HG03439 (cell line): ENCODE measurements at regions not wholly inside any gene's neighbourhood (a gene's known extent, or its start where the extent isn't known, plus 50 kb on each side); places are given as distances from the start of the nearest gene placed in this dataset.

Experiments
- ATAC-seq: cut with Tn5 transposase; IDR thresholded peaks from one replicate; pipeline ENCODE4 v1.9.1; 2021; ENCODE audit warnings: mild to moderate bottlenecking, moderate library complexity; ENCODE audit not compliant: unreplicated experiment

DNA sequence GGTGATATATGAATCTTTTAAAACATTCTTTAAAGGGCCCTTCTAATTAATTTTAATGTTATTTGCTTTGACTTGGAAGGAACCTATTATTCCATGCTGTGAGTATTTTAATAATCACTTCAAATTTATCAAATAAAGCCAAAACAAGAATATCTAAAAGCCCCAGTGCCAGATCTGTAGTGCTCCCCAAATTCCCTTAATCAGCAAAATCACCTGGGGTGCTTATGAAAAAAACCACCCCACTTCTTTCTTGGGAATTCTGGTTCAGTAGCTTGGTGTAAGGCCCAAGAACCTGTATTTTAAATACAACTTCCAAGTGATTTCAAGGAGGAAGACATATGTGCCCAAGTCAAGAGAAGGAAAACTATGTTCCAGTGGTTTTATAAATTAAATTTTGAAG, 202.4 kb upstream of the OSR1 start:
- no peak for ATAC-seq

DNA sequence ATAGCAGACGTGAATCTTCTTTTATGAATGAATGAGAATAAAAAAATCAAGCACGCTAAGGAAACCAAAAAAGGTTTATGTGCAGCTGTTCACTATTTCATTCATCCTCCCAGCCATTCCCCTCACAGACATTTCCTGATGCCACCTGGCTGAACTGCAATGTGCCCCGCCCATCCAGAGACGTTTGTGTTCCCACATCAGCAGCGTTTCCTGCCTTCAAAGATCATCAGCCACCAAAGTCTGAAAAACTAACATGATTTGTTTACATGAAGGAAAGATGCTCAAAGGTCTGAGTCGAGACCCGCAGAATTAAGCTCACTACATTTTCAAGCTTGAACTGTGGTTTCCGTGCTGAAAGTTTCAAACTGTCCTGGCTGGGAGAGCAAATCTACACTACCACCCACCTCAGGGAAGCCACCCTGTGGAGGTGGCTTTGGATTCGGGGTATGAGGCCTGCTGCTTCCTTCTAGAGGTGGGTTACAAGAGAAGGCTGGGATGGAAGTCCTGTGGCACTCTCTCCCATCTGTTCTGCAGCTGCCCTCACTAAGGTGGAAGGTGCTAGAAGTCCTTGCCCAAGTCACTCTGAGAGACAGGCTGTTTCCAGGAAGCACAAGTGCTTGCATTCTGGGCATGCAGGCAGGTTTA, 201.3 kb upstream of the OSR1 start:
- no peak for ATAC-seq

DNA sequence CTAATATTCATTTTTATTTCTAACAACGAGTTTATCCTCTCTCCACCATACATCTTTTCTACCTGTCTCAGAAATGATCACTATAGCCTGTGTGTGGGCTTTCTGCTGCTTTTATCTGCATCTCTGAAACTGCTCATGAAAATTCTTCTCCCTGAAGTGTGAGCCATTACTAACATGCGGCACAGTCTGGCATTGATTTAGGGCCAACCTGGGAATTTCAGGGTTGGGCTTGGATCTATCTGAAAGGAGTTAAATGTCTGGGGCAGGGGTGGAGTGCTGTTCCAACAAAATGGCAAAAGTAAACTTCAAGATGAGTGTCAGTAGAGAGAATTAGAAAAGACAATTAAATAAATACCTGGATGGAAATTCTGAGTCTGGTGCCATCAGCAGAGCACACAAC, 198.2 kb upstream of the OSR1 start:
- no peak for ATAC-seq

GRCh38 chr2:19554520-19554919, 196.1 kb upstream of the OSR1 start:
- no peak for ATAC-seq

DNA sequence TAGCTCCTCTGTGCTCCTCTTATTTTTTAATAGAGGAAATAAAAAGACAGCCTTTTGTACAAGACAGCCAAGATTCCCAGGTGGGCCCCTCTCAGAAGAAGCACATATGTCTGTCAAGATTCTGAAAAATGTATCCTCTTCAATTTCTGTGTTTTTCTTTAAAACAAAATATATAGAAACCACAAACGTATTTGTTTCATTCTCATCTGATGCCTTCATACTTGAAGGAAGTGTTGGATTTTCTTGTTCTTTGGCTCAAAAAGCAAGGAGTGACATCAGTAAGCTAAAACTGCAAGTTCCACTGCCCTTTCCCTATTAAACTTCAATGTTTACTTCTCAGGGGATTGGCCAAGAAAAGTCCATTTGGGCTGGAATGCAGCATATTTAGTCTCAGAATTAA, 193.8 kb upstream of the OSR1 start:
- ATAC-seq = no peak

DNA sequence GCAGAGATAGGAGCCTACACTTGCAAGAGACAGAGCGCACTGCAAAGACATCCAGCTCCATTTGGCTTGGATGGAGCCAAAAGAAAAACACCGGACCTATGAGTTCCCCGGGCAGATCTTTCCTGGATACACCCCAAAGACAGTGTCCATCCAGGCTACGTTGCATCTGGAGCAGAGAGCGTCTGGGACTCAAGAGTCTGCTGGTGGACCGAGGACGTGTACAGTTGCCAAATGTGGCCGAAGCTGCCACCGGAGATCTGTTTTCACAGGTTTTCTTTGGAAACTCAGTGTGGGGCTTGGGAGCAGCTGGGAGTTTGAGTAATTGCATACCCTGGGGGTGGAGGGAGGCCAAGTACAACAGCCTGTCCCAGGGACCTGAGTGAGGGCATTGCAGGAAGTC, 192.3 kb upstream of the OSR1 start:
- no peak for ATAC-seq

GRCh38 chr2:19549821-19550220, 191.4 kb upstream of the OSR1 start:
- ATAC-seq = no peak

- no peak for ATAC-seq
These were observed 189.7 kb upstream of the OSR1 start for GRCh38 chr2:19548116-19548515.

GRCh38 chr2:19547321-19547720, 188.9 kb upstream of the OSR1 start:
- no peak for ATAC-seq

- ATAC-seq = no peak
These were observed 187.1 kb upstream of the OSR1 start for GRCh38 chr2:19545507-19545906.

DNA sequence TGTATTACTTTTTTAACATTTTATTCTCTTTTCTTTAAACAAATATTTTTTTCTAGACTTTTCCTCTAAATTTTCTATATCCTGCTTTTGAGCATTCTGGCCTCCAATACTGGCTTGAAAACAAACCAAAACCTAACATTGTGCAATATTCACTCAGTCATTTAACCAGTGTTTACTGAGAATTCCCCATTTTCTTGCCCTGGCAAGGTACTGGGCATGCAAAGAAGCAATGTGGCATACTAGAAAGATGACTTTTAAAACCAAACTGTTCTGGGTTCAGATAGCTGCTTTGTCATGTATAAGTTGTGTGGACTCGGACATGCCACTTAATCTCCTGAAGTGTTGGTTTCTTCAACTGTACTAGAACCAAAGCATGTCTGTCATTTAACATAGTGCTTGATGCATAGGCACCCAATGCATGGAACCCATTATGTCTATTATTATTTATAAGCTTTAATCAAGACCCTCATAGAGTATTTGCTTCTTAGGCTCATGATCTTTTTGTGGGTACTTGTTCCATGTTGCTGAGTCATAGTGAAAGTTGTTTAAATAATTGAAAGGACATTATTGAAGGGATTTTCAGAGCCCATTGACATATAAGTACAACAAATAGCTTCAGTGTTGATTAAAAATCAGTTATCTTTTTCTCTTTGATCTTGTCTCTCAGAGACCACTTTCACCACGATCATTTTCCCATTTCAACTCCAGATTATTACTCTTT, 185.4 kb upstream of the OSR1 start:
- ATAC-seq = no peak

DNA sequence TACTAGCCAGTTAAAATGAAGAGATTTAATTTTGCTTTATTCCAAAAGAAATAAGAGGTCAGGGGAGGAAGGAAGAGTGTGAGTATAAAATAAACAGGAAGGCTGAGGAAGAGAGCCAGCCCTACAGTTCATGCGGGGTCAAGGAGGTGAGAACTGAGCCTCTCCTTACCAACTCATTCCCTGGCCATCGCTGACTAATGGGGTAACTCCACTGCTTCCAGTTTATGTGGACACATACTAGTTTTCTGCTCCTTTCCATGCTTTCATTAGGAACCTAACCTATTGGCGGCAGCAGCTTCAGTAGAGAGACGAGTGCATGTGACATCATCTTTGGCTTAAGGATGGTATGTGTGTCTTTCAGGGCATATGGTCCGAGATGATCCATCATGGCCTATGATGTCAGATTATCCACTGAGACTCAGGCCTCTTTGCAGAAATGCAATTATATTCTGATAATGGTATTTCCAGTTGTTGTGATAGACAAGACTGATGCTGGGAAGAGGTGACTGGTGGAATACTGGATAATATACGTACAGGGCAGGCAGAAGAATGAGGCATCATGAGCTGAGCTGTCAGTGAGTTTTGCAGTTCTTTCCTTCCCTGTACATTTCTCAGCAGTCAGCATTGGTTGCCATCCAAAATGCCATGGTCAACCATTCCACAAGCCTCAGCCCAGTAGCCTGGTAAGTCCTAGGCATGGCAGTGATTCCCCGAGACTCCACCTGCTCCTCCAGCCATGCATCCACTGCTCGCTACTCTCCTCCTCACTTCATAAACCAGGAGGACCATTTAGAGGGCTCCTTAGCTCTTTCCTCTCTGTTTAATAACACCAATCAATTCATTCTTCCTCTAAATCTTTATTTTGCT, 184.6 kb upstream of the OSR1 start:
- no peak for ATAC-seq

DNA sequence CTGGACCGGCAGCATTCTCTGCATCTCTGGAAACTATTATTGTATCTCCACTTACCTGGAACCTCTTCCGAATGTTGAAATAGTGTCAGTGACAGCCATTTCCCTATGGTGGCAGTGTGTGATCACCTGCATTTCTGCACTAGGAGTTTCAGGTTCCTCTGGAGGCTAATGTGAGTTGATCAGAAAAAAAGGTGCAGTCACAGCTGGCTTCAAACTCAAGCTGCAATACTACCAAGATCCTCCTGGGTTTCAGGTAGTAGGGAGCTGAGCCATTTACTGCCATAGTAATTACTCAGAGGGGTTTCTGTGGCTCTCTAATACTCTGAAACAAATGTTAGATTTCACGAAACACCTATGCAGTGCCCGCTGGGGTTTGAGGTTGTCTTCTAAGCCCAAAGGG, 183.5 kb upstream of the OSR1 start:
- no peak for ATAC-seq

- ATAC-seq = no peak
These were observed 182.5 kb upstream of the OSR1 start for GRCh38 chr2:19540739-19541525.

- no peak for ATAC-seq
These were observed 180.1 kb upstream of the OSR1 start for GRCh38 chr2:19538411-19538963.

DNA sequence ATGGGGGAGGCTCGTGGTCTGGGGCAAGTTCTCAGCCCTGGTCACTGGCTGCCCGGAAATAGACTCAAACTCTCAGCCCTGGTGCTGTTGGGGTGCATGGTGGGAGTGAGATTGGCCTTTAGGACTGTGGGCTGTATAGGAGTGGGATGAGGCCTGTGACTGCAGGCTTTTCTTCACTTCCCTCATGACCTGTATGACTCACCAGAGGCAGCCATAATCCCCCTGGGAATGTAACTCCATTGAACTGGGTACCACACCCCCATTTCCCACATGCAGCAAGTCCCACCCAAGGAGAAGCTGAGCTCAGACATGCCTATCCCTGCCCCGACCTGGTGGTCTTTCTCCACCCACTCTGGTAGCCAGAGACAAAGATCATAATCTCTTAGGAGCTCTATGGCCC, 177.7 kb upstream of the OSR1 start:
- ATAC-seq = no peak

DNA sequence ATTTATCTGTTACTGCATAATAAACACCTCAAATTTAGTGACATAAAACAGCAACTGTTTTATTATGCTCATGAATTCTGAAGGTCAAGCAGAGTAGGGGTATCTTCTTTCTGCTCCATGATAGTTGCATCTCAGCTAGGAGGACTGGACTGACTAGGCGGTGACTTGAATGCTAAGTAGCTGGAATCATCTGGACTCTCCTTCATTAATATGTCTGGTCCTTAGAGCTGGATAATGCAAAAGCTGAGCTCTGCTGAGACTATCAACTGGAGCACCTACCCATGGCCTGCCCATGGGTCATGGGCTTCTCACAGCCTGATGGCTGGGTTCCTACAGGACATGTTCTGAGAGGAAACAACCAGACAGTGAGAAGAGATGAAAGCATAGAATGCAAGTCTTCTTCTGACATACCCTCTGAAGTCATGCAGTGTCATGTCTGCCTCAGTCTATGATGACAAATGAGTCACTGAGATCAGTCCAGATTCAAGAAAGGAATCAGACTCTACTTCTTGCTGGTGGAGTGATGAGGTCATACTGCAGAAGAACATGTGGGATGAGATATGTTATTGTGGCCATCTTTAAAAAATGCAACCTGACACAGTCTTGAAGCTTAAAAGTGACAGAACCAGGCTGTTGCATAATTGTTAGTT, 174.2 kb upstream of the OSR1 start:
- no peak for ATAC-seq

GRCh38 chr2:19529677-19530076, 171.3 kb upstream of the OSR1 start:
- no peak for ATAC-seq

GRCh38 chr2:19527771-19528170, 169.3 kb upstream of the OSR1 start:
- no peak for ATAC-seq

GRCh38 chr2:19525313-19525712, 166.9 kb upstream of the OSR1 start:
- ATAC-seq = no peak
